GM18867 (cell line): ENCODE measurements at regions not wholly inside any gene's neighbourhood (a gene's known extent, or its start where the extent isn't known, plus 50 kb on each side); places are given as distances from the start of the nearest gene placed in this dataset.

Experiments used
- ATAC-seq: cut with Tn5 transposase; IDR thresholded peaks from one replicate; pipeline ENCODE4 v1.9.1; 2021; ENCODE audit warnings: mild to moderate bottlenecking, moderate library complexity; ENCODE audit not compliant: unreplicated experiment

DNA sequence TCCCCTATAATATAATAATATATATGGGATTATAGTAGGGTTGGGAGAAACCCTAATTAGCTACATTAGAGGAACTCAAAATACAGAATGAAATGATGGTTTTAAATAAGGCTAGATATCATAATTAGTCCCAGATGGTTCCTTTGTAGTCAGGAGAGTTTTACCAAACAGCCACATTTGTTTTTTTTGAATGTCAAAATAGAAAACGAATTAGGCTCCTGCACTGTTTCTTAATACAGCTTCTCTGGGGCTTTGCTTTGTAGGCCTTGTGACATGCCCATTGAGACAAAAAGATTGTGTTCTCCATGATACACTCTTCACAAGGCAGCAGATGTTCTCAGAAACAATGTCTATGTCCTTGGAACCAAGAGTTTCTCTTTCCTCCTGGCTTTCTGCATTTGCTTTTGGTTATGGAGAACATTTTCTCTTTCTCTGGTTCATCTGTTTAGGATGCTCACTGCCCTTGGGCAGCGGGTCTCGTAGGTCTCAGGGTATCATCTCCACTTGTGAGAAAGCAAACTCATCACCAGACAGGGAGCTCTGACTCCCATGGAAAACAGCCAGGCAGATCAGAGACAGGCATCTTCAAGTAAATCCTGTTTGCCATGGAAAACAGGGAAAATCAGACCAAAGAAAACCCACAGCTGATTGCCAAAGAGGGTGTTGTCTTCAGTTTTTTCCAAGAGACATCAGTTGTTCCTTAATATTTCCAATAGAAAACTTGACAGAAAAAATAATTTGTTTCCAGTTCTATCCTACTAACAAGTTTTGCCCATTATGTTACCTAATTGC lies 54.1 kb upstream of the RPS23 start:
- ATAC-seq: no peak

DNA sequence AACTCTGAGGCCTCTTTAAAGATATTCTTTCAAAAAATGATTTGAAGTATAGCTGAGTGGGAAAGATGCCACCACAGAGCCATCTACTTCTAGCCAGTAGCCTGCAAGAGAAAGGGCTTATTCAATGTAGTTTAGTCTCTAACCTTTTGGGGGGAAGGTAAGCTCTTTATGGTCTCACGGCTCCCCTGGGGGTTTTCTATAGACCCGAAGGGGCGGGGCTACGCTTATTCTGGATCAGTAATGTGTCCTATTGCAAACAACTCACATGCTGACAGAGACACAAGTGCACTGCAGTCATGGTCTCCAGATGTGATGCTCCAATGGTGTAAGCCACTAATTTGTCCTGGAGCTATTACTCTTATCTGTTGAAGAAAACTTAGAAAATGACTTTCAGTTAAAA lies 53.4 kb upstream of the RPS23 start:
- ATAC-seq: no peak

DNA sequence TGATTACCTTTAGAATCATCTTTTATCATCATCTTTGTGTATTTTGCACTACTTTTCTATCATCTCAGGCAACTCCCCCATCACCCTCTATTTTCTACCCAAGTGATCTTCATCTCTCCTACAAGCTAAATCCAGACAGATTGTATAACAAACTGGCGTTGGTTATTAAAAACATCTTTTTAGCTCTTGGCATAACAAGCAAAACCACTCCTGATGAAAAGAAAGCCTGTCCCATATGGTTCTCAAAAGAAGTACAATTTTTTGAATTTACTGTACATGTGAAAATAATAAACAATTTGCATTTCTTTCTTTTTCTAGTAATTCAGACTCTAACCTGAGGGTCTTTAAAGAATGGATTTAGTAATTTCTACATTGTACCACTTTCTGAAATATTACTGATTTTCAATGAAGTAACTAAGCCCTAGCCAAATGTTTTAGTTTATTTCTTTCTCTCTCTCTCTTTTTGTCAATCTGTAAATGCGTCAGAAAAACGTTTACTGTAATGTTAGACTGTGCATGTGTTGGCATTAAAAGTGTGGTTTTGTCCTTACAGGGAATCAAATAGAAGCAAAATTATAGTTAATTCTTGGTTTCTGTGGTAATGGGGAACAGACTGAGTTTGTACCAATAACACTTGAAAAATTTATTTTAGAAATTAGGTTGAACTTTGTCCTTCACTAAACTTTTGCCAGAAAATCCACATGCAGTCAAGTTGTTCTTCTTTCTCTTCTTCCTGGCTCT lies 52.5 kb upstream of the RPS23 start:
- ATAC-seq: no peak

- ATAC-seq: no peak
These were observed 51.2 kb upstream of the RPS23 start for GRCh38 chr5:82329393-82329792.
